NB4 (cell line): ENCODE measurements at regions not wholly inside any gene's neighbourhood (a gene's known extent, or its start where the extent isn't known, plus 50 kb on each side); places are given as distances from the start of the nearest gene placed in this dataset.
"Not testable (repeated sequence)": the region's sequence is repeated elsewhere in the genome, so short reads cannot be mapped to it uniquely, and the experiment has no call there.

ENCODE experiments used
- POLR2A ChIP-seq: IDR thresholded peaks from 2 replicates; pipeline ENCODE4 v1.6.1; 2011; ENCODE audit warnings: mild to moderate bottlenecking; ENCODE audit not compliant: insufficient read length; ENCODE audit errors: extremely low read depth
- TF ChIP-seq, protein P1 (sequence below): IDR thresholded peaks from one replicate; pipeline ENCODE4 v1.5.1; 2012; ENCODE audit warnings: low read depth, low read length
- TF ChIP-seq, protein P2 (sequence below): IDR thresholded peaks from 2 replicates; pipeline ENCODE4 v1.6.1; 2011; ENCODE audit warnings: low read depth, low read length

DNA sequence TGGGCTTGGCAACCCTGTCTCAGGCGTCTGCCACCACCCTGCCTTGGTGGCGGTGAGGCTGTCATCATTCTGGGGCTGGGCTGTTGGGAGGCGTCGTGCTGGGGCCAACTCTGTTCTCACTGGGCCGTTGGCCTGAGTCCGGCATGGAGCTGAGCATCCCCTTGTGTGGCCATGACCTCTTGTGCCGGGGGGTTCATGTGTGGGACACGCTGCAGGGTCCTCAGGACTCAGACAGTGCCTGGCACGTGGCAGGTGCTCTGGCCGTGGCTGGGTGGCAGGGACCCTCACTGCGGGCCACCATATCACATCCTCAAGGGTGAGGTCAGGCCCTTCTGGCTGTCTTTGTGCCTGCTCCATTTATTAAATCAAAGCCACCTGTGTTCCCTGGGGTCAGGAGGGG, 197.4 kb downstream of the BANP start:
- TF ChIP-seq, protein P1, sequence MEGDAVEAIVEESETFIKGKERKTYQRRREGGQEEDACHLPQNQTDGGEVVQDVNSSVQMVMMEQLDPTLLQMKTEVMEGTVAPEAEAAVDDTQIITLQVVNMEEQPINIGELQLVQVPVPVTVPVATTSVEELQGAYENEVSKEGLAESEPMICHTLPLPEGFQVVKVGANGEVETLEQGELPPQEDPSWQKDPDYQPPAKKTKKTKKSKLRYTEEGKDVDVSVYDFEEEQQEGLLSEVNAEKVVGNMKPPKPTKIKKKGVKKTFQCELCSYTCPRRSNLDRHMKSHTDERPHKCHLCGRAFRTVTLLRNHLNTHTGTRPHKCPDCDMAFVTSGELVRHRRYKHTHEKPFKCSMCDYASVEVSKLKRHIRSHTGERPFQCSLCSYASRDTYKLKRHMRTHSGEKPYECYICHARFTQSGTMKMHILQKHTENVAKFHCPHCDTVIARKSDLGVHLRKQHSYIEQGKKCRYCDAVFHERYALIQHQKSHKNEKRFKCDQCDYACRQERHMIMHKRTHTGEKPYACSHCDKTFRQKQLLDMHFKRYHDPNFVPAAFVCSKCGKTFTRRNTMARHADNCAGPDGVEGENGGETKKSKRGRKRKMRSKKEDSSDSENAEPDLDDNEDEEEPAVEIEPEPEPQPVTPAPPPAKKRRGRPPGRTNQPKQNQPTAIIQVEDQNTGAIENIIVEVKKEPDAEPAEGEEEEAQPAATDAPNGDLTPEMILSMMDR, result not testable (repeated sequence)
- not testable (repeated sequence) for TF ChIP-seq POLR2A
- TF ChIP-seq, protein P2, sequence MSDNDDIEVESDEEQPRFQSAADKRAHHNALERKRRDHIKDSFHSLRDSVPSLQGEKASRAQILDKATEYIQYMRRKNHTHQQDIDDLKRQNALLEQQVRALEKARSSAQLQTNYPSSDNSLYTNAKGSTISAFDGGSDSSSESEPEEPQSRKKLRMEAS, result not testable (repeated sequence)
